ENCODE measurements at regions not wholly inside any gene's neighbourhood (a gene's known extent, or its start where the extent isn't known, plus 50 kb on each side); places are given as distances from the start of the nearest gene placed in this dataset.
"Not testable (repeated sequence)": the region's sequence is repeated elsewhere in the genome, so short reads cannot be mapped to it uniquely, and the experiment has no call there.

DNA sequence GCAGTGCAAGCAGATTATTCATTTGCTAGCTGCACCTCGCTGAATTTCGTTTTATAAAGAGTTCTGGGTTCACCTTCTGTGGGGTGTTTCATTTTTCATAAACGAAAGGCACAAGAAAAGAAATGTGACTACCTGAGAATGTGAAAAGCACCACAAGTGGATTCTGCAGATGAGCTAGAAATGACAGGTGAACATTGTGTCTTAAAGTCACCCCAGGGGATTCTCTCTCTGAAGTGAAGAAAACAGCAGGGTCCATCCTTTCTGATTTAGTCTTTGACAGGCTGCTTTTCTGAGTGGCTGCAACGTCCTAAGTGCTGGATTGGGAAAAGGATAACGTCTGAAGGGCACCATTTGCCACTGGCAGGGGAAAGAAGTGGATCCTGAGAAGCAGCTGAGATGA lies 469.3 kb downstream of the SPATA31D1 start:
- no peak for DNase-seq

DNA sequence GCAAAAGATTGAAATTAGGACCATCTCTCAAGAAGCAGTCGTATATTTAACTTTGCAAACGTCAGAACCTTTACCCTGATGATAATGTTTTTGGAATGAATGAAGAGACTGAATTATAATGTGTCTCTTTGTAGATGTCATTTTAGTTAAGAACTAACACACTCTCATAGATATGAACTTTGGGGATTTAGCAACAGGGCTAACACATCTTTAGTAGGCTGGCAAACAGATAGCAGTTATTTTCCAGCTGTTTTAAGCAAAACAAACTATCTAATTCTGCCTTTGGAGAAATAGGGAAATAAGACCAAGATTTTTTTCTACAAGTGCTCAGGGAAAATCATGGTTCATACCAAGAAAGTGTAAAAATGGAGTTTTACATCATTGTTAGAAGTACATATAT lies 469.7 kb downstream of the SPATA31D1 start:
- no peak for DNase-seq

DNA sequence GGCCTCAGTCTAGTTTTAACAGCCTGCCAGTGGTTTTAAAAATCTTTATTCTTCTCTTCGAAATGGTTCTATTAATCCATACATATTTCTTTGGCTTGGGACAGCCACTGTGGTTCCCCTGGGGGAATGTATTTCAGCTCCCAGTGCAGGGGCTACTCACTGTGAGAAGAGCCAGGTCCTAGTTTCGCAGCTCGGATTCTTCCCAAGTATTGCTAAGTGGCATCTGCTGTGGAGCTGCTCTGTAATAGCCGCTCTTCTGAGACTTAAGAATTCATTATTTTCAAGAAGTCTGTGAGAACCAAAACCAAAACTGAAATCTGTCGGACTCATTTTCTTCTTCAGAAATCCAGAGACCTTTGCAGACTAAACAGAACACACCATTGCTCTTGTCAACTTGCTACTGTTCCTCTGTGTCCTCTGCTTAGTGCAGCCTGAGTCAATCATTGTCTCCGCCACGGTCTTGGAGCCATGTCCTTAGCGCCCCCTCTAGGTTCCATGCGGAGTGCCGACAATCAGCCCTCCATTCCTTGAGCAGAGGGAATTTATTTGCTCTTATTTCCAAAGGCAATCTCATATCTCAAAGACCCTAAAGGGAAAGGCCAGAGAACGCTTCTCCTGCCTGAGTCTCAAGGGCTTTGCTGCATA lies 478.2 kb downstream of the SPATA31D1 start:
- no peak for DNase-seq

DNA sequence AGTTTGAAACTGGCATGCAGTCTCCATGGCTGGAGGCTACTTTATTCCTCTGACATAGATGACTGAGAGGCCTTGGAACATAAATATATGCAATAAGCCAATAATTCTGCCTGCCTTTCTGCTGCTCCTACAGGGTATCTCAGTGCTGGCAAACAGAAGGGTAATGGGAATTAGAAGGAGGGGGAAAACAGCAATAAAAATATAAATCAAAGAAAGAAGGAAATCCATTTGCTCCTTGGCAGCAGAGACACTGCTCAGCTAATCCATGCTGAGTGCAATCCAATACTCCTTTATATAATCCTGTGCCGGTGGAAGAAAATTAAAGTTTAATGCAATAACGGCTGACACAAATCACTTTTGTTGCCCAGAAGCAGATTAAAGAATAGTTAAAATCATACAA lies 478.9 kb downstream of the SPATA31D1 start:
- no peak for DNase-seq

DNA sequence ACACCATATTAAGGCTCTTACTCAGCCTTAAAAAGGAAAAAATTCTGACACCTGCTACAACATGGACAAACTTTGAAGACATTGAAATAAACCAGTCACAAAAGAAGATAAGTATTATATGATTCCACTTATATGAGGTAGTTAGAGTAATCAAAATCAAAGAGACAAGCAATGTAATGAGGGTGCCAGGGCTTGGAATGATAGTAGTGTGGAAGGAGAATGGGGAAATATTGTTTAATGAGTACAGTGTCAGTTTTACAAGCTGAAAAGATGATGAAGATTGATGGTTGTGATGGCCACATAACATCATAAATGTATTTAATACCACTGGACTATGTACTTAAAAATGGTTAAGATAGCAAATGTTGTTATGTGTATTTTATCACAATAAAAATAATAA lies 485.7 kb downstream of the SPATA31D1 start:
- DNase-seq: no peak

DNA sequence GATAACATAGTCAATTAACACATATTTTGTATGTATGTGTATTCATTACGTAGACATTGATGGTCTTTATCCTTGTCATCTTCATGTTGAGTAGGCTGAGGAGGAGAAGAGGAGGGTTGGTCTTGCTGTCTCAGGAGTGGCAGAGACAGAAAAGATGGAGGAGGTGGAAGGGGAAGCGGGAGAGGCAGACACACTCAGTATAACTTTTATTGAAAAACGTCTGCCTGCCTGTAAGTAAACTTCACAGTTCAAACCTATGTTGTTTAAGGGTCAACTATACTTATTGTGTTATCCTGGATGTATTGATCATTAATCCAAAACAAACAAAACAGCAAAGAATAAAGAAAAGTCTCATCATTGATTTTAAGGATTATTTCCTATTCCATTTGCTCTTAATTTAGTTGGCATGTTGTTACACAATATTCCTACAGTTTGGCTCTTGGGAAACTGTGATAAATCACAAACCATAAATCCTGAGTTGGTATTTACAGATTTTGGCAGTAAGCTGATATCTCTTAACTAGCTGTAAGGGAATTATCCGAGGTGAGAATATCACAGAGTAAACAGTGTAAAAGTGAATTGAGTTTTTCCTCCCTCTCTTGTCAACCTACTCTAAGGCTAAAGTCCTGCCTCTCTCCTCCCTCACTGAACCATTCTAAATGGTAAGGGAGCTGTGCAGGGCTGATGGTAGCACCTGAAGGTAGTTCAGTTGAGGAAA lies 487.2 kb downstream of the SPATA31D1 start:
- no peak for DNase-seq

DNA sequence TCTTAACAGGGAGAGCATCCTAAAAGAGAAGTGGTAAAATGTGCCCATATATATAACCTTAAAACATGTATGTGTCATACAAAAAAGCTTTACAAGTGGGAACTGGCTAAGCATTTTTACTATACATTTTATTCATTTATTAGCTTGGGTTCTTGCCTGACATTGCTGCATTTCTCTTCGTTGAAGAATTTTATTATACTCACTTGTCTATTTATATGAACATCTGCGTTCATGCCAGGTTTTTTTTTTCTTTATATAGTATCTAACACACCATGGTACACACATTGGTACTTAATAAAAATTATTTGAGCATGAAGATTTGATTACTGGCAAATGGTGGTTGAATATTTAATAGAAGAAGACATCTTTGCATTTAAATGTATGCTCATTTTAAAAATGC lies 492.3 kb downstream of the SPATA31D1 start:
- DNase-seq: no peak

DNA sequence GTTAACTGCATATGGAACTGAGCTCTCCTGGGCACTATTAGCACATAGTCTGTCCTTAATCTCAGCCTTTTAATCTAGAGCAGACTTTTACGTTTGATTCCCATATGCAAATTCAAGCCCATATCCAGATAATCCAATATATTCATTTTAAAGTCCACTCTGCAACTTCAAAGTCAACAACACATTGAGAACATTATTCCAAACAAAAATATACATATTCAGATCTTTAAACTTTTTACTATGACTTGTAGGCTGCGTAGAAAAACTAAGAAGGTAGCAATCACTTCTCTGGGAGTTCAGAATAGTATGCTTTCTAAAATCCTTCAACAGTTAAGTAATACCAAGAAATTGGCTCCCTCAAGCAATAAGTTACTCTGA lies 499.4 kb downstream of the SPATA31D1 start:
- DNase-seq: no peak

DNA sequence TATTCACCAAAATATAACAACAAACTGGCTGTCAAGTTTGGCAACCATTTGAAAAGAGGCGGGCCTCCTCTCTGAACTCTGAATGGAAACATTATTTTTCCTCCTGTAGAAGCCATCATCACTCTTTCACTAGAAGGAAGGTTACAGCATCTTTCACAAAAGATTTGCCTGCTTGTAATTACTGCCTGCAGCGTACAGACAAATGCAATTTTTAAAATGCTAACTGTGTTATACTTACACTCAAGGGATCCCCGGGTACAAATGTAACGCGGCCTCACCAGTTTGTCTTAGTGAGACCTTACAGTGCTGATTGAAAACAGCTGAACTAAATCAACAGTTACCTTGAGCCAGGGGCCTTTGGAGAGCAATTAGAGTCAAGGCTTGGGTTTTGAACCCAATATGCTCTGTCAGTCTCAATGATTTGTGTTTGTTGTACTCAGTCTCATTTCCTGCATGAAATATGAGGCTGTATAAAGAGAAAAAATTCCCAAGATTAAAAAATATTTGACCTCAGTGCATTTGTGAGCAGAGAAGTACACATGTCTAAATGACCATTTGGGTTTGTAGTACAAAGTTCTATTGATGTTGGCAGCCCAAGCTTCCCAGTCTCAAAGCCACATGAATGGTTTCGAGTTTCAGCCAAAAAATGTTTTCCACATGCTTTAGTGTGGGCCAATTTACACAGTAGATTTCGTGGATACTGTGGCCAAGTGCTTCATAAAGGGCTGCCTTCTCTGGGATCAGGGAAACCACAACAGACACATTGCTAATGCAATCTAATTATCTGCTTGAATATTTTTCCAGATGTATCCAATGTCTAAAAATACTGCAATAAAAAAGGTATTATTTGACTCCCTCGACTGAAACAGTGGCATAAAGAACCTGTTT lies 500.0 kb downstream of the SPATA31D1 start:
- no peak for DNase-seq

DNA sequence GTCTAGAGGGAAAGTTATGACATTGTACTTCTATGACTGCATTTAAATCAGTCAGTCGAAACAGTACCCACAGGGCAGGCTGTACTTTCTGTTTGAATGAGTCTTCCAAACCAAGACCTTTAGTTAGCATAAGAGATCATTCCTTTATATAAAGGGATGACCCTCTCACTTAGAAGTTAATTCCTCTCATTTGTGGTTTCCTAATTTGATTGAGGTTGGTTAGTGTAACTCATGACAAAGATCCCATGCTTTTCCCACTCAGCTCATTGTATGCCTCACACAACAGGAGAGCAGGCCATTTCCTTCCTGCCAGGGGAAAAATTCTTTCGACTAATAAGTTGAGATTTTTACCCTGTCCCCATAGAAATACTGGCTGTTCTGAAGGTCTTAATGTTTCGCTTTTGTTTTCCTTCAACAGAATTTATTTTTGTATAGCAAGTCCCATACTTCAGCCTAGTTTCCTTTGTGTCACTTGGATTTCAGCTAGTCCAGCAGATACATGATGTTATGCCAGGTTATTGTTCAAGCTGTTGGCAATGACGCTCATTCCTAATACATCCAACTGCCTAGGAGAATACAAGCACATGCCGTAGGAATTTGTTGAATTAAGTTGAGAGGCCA lies 500.7 kb downstream of the SPATA31D1 start:
- no peak for DNase-seq

DNA sequence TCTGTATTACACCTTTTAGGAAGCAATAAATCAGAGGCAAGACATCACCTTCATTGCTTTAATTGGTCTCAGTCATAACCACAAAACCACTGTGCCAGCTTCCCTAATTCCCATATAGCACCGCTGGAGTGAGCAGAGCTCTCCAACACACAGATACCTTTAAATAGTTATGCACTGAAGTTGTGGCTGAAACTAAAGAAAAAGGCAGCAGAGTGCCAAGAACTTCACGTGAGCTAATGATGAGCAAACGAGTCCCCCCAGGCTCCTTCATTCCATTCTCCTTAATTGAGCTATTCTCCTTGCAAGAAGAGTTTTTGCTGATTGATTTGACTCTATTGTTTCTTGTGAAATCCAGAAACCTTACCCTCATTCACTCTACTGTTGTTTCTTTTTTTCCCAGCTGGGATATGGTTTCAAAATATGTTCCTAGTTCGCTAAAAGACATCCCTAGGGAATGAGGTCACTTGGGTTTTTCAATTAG lies 501.5 kb downstream of the SPATA31D1 start:
- DNase-seq: no peak

DNA sequence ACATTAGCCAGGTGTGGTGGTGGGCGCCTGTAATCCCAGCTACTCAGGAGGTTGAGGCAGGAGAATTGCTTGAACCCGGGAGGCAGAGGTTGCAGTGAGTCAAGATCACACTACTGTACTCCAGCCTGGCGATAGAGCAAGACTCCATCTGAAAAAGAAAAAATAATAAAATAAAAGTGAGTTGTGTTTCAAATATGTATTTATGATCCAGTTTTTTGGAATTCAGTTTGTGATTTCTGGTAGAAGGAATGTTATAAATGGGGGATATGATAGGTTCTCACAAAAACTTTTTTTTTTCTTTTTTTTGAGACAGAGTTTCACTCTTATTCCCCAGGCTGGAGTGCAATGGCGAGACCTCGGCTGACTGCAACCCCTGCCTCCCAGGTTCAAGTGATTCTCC lies 502.2 kb downstream of the SPATA31D1 start:
- not testable (repeated sequence) for DNase-seq

DNA sequence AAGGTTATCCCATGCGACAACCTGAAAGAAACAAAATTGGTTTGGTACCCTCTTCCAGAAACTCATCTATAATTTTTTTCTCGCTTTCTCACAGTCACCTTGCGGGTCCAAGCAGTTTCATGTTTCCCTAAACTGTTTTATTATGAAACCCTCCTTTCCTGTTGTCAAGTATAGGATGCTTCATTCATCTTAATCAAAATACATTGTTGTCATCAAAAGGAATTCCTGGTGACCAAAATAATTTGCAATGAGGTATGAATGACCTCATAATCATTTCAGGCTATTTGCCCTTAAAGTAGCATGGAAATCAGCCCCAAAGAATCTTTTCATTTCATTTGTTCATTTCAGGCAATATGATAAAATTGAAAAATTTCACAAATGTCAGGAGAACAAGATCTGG lies 503.0 kb downstream of the SPATA31D1 start:
- DNase-seq: no peak

DNA sequence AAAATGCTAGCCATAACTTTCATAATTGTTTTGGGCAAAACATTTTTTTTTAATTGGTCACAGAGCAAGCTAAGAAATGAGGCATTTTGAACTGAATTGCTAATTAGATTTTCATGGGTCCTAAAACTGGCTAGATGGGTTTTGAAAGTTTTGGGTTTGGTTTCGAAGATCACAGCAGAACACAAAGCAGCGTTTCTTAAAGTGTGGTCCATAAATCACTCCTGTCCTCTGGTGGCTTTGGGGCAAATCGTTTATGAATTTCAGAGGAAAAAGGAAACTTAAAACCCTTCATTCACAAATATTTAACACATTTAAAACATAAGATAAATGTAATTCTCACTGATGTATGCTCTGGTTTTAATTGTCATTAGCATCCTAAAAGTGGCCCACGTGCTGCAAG lies 503.7 kb downstream of the SPATA31D1 start:
- DNase-seq: no peak

DNA sequence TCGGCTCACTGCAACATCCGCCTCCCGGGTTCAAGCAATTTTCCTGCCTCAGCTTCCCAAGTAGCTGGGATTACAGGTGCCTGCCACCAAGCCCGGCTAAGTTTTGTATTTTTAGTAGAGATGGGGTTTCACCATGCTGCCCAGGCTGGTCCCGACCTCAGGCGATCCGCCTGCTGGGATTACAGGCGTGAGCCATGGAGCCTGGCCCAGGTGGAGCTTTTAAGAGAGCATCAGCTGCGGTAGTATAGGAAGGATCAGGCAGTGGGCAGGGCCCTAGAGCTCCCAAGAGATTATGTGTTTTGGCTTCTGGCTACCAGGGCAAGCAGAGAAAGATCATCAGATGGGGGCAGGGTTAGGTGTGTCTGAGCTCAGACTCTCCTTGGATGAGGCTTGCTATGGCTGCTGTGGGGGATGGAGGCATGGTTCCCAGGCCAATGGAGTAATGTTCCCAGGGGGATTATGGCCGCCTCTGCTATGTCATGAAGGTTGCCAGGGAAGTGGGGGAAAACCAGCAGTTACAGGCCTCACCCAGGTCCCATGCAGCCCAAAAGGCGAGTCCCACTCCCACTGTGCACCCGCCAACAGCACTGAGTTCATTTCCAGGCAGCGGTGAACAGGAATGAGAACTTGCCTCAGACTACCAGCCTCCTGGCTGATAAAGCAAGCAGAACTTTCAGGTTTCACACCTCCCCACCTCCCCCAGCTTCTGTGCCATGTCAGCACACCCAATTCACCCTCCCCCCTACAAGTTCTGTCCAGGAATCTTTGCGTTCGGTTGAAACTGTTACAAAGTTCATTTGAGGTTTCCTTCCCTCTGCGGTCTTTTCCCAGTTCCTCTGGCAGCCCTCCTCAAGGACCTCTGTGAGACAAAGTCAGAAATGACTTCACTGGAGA lies 507.6 kb downstream of the SPATA31D1 start:
- no peak for DNase-seq

DNA sequence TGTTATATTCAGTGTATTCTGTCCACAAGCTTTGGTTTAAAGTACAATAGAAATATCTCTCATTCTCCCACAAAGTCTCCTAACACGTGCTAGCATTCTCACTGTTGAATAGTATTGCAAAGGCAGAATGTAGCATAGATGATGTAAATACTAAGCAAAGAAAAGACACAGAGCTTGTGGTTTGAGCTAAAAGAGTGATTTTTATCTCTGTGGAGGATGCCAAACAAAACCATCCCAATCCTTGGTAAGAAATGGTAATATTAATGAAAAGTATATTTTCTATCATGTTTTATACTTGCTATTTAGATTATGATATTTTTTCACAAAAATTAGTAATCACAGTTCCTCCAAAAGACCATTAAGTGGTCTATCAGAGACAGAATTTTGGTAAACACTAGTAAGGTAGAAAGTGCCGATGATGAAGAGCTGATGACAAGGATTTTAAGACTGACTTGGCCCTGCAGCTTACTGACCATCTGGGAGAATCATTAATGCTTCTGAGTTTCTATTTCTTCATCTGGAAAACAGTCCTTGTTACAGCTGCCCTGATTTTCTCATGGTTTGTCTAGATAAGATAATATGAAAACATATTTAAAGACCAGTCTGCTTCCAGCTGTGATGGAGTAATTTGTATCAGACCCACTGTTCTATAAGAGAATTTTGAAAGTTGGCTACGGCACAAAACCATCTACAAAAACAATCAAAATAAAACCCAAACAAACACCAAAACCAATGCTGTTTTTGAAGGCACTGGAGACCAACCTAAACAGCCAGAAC lies 510.2 kb downstream of the SPATA31D1 start:
- no peak for DNase-seq

DNA sequence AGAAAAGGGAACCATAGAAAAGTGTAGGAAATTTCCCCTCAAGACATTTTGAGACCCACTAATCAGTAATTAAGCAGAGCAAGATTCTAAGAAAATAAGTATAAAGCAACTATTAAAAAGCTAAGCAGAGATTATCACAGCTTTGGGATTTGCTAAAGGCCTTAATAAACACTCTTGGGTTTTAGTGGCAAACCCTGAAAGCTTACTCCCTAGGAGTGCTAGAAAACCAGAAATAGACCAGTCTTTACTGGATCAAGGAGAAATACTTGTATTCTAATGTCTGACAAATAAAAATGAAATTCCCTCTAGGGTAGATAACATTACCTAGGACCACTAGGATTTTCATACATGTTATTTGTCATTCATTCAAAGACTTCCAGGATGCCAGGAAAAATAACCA lies 510.8 kb downstream of the SPATA31D1 start:
- no peak for DNase-seq

DNA sequence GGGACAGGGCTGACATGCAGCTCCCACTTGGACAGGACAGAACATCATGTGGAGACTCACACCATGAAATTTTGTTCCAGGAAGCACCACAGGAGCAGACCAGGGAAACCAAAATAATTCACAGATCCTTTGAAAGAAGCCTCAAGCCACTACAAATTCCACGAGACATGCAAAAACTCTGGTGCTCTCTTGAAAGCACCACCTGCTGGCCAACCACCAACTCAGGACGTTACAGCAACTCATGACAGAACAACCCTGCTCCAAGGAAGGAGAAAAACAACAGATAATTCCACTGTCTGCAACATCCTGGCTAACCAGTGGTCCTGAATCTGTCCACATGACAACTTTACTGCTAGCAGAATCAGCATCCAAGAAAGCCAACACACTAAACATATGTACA lies 516.0 kb downstream of the SPATA31D1 start:
- DNase-seq: no peak

DNA sequence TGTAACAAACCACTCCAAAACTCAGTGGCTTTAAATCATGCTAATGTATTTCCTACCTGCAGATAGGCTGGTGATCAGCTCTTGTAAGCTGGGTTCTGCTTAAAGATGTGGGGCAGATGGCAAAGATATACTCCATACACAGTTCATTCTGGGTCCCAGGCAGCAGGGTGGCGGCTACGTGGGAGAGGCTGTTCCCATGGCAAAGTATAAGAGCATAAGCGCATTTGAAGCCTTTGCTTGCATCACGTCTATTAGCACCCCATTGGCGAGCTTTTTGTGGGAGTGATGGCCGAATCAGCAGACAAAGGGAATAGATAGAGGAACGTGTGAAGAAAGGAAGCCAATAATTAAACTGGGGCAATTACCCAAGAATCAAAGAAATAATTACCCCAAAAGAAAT lies 523.1 kb downstream of the SPATA31D1 start:
- no peak for DNase-seq

DNA sequence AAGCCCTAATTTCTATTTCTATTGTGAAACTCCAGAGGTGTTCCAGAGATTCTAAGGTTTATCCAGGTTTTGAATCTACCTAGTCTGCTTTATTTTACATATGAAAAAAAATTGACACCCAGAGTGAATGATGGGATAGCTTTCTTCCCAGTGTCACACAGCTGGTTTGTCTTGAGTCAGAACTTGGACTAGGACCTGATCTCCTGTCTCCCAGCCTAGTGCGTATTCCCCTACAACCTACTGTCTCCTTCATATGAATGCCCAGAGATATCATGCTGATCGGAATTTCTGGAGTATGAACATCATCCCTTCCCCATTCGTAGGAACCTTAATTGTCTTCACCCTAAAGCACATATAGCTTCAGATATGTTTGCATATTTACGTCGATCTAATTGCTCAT lies 524.2 kb downstream of the SPATA31D1 start:
- DNase-seq: no peak

DNA sequence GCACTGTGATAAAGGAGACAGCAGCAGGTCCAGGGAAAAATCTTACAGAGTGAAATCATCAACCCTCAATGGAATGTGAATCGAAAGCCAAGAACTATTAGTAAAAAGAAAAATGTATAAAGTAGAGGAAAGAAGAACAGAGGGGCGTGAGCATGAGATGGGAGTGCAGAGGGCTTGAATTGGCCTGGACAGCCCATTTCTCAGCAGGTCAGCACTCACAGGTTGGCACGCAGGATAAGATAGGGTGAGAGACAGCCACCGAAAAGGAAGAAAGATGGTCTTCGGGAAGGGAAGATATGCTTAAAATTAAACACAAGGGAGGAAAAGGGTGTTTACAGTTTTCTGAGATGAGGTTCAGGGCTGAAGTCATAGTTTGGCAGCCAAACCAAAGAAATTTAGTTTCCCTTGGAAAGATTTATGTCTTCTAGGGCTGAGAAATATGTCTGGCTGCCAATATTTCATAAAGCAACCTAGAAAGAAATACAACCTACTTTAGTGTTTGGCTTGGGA lies 524.7 kb downstream of the SPATA31D1 start:
- DNase-seq: no peak

All from T-helper 1 cell (primary cell).